ENCODE measurements at regions not wholly inside any gene's neighbourhood (a gene's known extent, or its start where the extent isn't known, plus 50 kb on each side); places are given as distances from the start of the nearest gene placed in this dataset.

DNA sequence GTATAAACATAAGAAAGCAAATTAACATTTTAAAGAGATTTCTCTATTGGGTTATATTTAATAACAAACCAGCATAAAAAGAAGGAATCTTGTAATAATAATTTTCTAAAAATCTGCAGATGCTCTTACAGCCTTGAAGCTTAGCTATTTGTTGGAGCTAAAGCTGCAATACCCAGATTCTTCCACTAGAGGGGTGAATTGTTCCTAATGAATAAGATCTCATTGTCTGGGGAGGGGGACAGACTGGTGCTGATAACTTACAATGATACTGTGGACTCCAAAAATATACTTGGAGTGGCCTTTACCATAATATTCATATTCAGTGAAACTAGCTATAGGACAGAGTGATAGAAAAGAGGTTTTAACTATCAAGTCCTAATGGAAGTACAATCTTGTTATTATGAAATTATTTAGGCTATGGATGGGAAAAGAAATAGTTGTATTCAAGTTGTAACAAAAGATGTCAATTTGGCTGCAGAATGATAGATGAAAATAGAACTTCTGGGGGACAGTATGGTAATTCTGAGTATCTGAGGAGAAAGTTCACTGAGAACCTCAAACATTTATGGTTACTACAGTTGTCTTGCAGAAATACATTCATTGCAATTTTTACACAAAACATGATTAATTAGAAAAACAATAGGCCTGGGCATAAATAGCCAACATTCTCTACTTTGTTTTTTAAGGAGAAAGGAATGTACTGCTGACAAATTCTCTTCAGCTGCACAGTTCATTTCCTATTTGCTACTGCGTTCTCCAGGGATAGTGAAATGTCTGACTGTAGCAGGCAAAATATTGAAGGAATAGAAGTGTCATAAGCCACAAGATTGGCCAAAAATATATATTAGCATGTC is 443.3 kb downstream of the GBA3 start:
- TF ChIP-seq CTCF (IDR thresholded peaks at IDR 0.05) = peak; percentile 42 to 76 (median 54)
- TF ChIP-seq POLR2A (IDR thresholded peaks at IDR 0.05) = no peak
